Stromal cell of bone marrow (primary cell): ENCODE measurements at regions not wholly inside any gene's neighbourhood (a gene's known extent, or its start where the extent isn't known, plus 50 kb on each side); places are given as distances from the start of the nearest gene placed in this dataset.
"Not testable (repeated sequence)": the region's sequence is repeated elsewhere in the genome, so short reads cannot be mapped to it uniquely, and the experiment has no call there.

ENCODE experiments used
- DNase-seq: peaks from one replicate; pipeline ENCODE4 v3.0.0-alpha.2; 2012; ENCODE audit warnings: low read depth

- DNase-seq: not testable (repeated sequence)
Measured at GRCh38 chr11:28890601-28891040, 782.4 kb downstream of the METTL15 start.

- no peak for DNase-seq
Measured at GRCh38 chr11:28887681-28888080, 779.5 kb downstream of the METTL15 start.

- no peak for DNase-seq
Measured at GRCh38 chr11:28879869-28880268, 771.7 kb downstream of the METTL15 start.

- DNase-seq: no peak
Measured at GRCh38 chr11:28878025-28878424, 769.8 kb downstream of the METTL15 start.

- DNase-seq: no peak
Measured at GRCh38 chr11:28877340-28877739, 769.2 kb downstream of the METTL15 start.

- DNase-seq: no peak
Measured at GRCh38 chr11:28874706-28875105, 766.5 kb downstream of the METTL15 start.

GRCh38 chr11:28871090-28871489 is 762.9 kb downstream of the METTL15 start:
- no peak for DNase-seq

GRCh38 chr11:28863422-28863821 is 755.2 kb downstream of the METTL15 start:
- DNase-seq: no peak

- DNase-seq: peak; percentile 39
Measured at GRCh38 chr11:28860893-28861292, 752.7 kb downstream of the METTL15 start.

- DNase-seq: no peak
Measured at GRCh38 chr11:28858076-28858475, 749.9 kb downstream of the METTL15 start.

- DNase-seq: no peak
Measured at GRCh38 chr11:28849053-28849452, 740.9 kb downstream of the METTL15 start.

GRCh38 chr11:28842716-28843115 is 734.5 kb downstream of the METTL15 start:
- no peak for DNase-seq

GRCh38 chr11:28838741-28839140 is 730.6 kb downstream of the METTL15 start:
- no peak for DNase-seq

- DNase-seq: no peak
Measured at GRCh38 chr11:28837599-28837998, 729.4 kb downstream of the METTL15 start.

GRCh38 chr11:28836285-28837081 is 728.3 kb downstream of the METTL15 start:
- DNase-seq: peak; percentile 80

- DNase-seq: no peak
Measured at GRCh38 chr11:28835790-28836189, 727.6 kb downstream of the METTL15 start.

- no peak for DNase-seq
Measured at GRCh38 chr11:28835317-28835716, 727.1 kb downstream of the METTL15 start.

GRCh38 chr11:28834877-28835276 is 726.7 kb downstream of the METTL15 start:
- peak; percentile 65 for DNase-seq

GRCh38 chr11:28833670-28834069 is 725.5 kb downstream of the METTL15 start:
- peak; percentile 77 for DNase-seq

GRCh38 chr11:28833169-28833568 is 725.0 kb downstream of the METTL15 start:
- DNase-seq: no peak

GRCh38 chr11:28826807-28827206 is 718.6 kb downstream of the METTL15 start:
- no peak for DNase-seq

- DNase-seq: no peak
Measured at GRCh38 chr11:28822576-28822975, 714.4 kb downstream of the METTL15 start.

- no peak for DNase-seq
Measured at GRCh38 chr11:28820296-28820989, 712.3 kb downstream of the METTL15 start.
